Adrenal gland (tissue), 9 donors: ENCODE measurements at regions not wholly inside any gene's neighbourhood (a gene's known extent, or its start where the extent isn't known, plus 50 kb on each side); places are given as distances from the start of the nearest gene placed in this dataset.

Source experiments
- DNase-seq, 7 donors: peaks; one replicate each; pipeline ENCODE4 v3.0.0-alpha.2; 2019 to 2020
- H3K27ac ChIP-seq, 5 donors: fragments of 200-600 bp; sonication (generic) in 4 of 5; 1 replicate in 3 of 5; 2 replicates in 2 of 5; pipeline versions ENCODE4 v1.5.1 to v1.8.0; 2016 to 2020; ENCODE audit warnings: mild to moderate bottlenecking in 1 of 5
- H3K27me3 ChIP-seq: fragments of 200-600 bp; 2 replicates; pipeline ENCODE4 v1.8.0; 2021
- H3K36me3 ChIP-seq, 2 donors: fragments of 200-600 bp; replicated peaks in 1 of 2; 1 replicate in 1 of 2; 2 replicates in 1 of 2; pipeline versions ENCODE4 v1.5.1 to v1.8.0; 2018 to 2022
- H3K4me1 ChIP-seq, 2 donors: fragments of 200-600 bp; replicated peaks in 1 of 2; 1 replicate in 1 of 2; 2 replicates in 1 of 2; pipeline versions ENCODE4 v1.5.1 to v1.8.0; 2018 to 2021
- H3K4me3 ChIP-seq, 4 donors: fragments of 200-600 bp; sonication (generic) in 3 of 4; one replicate each; pipeline ENCODE4 v1.5.1; 2016 to 2018
- H3K9me3 ChIP-seq, 3 donors: fragments of 200-600 bp; sonication (generic) in 1 of 3; replicated peaks in 1 of 3; 1 replicate in 2 of 3; 2 replicates in 1 of 3; pipeline versions ENCODE4 v1.5.1 to v1.8.0; 2016 to 2021
- CTCF ChIP-seq, 6 experiments: fragments of 450-650 bp in 4 of 6; fragments of 200-600 bp in 2 of 6; sonication (generic) in 1 of 6; IDR thresholded peaks; 1 replicate in 5 of 6; 2 replicates in 1 of 6; pipeline versions ENCODE4 v1.5.1 to v1.8.0; 2016 to 2021; ENCODE audit warnings: antibody characterized with exemption in 6 of 6, mild to moderate bottlenecking in 2 of 6, moderate library complexity in 1 of 6
- POLR2A ChIP-seq, 2 donors: fragments of 450-650 bp; IDR thresholded peaks; one replicate each; pipeline ENCODE4 v1.6.1; 2017; ENCODE audit warnings: antibody characterized with exemption in 2 of 2, mild to moderate bottlenecking in 2 of 2, moderate library complexity in 1 of 2
- WGBS, 4 donors: extraction: QIAGEN DNeasy Blood & Tissue Kit in 2 of 4; methylation state at CpG; one replicate each; pipeline versions ENCODE4 v1.1.5 to v1.1.7; 2013 to 2017; 5-methylcytosine and 5-hydroxymethylcytosine counted together
- intact Hi-C, 2 donors: fragments of 100-400 bp; cut with DNase I; formaldehyde crosslinking; loops; one replicate each; pipeline versions ENCODE4 v1.14.1 to v1.15.0; 2022 to 2023
- donor health status: healthy with polysubstance abuse.
- donor health status: Bipolar disorder and iron deficiency.
- donor health status: DM: yes; HTN: yes; CAD: no.
- donor health status: DM: no; HTN: no; CAD: no.
- donor health status: DM: no; HTN: no; CAD: no.

- no peak overlapping the region for H3K27ac ChIP-seq
- no peak for TF ChIP-seq CTCF (IDR thresholded peaks at IDR 0.05)
- no peak for TF ChIP-seq POLR2A (IDR thresholded peaks at IDR 0.05)
- no peaks in the 10 kb centered on the region for H3K9me3 ChIP-seq
- 73 to 86% (median 79%) methylated on average over 5 to 15 of the region's 15 CpGs for WGBS, 4 donors
- H3K4me3 ChIP-seq = no peak overlapping the region
- H3K36me3 ChIP-seq = no peaks in the 10 kb centered on the region
- intact Hi-C loops = no loop called here
- DNase-seq = no peak
- no peaks in the 10 kb centered on the region for H3K27me3 ChIP-seq
- no peaks in the 10 kb centered on the region for H3K4me1 ChIP-seq
These were observed 62.2 kb upstream of the KDM7A start for GRCh38 chr7:140238778-140239652.

DNA sequence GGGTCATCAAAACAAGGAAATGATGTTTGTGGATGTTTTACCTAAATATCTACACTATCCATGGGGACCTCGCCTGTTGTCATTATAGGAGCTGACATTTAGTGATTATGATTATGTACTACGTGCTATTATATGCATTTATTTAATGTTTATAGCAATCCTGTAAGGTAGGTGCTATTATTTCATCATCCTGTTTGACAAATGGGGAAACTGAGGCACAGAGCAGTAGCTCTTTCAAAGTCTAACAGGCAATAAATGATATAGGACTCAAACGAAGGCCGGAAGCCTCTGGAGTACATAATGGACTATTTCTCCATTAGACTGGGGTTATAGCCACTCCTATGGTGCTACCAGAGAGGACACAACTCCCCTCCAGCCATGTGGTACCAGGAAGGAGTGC, 60.6 kb upstream of the KDM7A start:
- H3K9me3 ChIP-seq = no peaks in the 10 kb centered on the region
- DNase-seq = no peak
- no peaks in the 10 kb centered on the region for H3K36me3 ChIP-seq
- no peak overlapping the region for H3K4me3 ChIP-seq
- H3K4me1 ChIP-seq = no peaks in the 10 kb centered on the region
- WGBS, 4 donors = 82 to 89% (median 86%) methylated on average over 4 of the region's 4 CpGs
- TF ChIP-seq POLR2A (IDR thresholded peaks at IDR 0.05) (no peak), CTCF (IDR thresholded peaks at IDR 0.05) (no peak)
- H3K27ac ChIP-seq = no peak overlapping the region
- intact Hi-C loops = no loop called here
- H3K27me3 ChIP-seq = no peaks in the 10 kb centered on the region

GRCh38 chr7:140236626-140237025, 59.8 kb upstream of the KDM7A start:
- Histone ChIP-seq H3K36me3 (no peaks in the 10 kb centered on the region), H3K27ac (no peak overlapping the region), H3K4me3 (no peak overlapping the region), H3K9me3 (no peaks in the 10 kb centered on the region), H3K4me1 (peaks cover 0 to 4% of the 10 kb centered on the region in 2 donors), H3K27me3 (no peaks in the 10 kb centered on the region)
- no peak for TF ChIP-seq CTCF (IDR thresholded peaks at IDR 0.05)
- TF ChIP-seq POLR2A (IDR thresholded peaks at IDR 0.05) = no peak
- WGBS, 4 donors = 79 to 86% (median 82%) methylated on average over 6 of the region's 6 CpGs
- DNase-seq = no peak
- intact Hi-C loops = no loop called here

- Histone ChIP-seq H3K27ac (no peak overlapping the region), H3K4me1 (peaks cover 7 to 19% of the 10 kb centered on the region in 2 donors), H3K27me3 (no peaks in the 10 kb centered on the region), H3K36me3 (no peaks in the 10 kb centered on the region), H3K9me3 (no peaks in the 10 kb centered on the region), H3K4me3 (no peak overlapping the region)
- intact Hi-C loops = no loop called here
- DNase-seq = no peak
- WGBS, 4 donors = 77 to 100% (median 81%) methylated on average over 3 to 5 of the region's 5 CpGs
- TF ChIP-seq CTCF (IDR thresholded peaks at IDR 0.05) (no peak), POLR2A (IDR thresholded peaks at IDR 0.05) (no peak)
These were observed 58.3 kb upstream of the KDM7A start for GRCh38 chr7:140235114-140235513.
